Stimulated activated effector memory CD8-positive, alpha-beta T cell treated with anti-CD3 and anti-CD28 coated beads, Interleukin-12 subunit alpha, Interleukin-12 subunit beta, amount 100 ng/mL, for 72 hours (primary cell): ENCODE measurements at regions not wholly inside any gene's neighbourhood (a gene's known extent, or its start where the extent isn't known, plus 50 kb on each side); places are given as distances from the start of the nearest gene placed in this dataset.
"Not testable (repeated sequence)": the region's sequence is repeated elsewhere in the genome, so short reads cannot be mapped to it uniquely, and the experiment has no call there.

ENCODE experiments used
- ATAC-seq: fragments of 150-1000 bp; cut with Tn5 transposase; 2 replicates; pipeline ENCODE4 v1.10.0; 2021
- DNase-seq, 2 donors: peaks; one replicate each; pipeline ENCODE4 v3.0.0; 2021 to 2022; ENCODE audit warnings: low spot score in 2 of 2
- H3K27ac Mint-ChIP-seq: one replicate; pipeline ENCODE4 v1.8.0; 2022; ENCODE audit warnings: mild to moderate bottlenecking, mixed read lengths
- H3K36me3 Mint-ChIP-seq: one replicate; pipeline ENCODE4 v1.8.0; 2022; ENCODE audit warnings: mild to moderate bottlenecking, mixed read lengths
- H3K4me1 Mint-ChIP-seq: one replicate; pipeline ENCODE4 v1.8.0; 2022; ENCODE audit warnings: mixed read lengths
- H3K4me3 Mint-ChIP-seq: one replicate; pipeline ENCODE4 v1.8.0; 2022; ENCODE audit warnings: mild to moderate bottlenecking, mixed read lengths
- H3K9me3 Mint-ChIP-seq: one replicate; pipeline ENCODE4 v1.8.0; 2022; ENCODE audit warnings: mixed read lengths

DNA sequence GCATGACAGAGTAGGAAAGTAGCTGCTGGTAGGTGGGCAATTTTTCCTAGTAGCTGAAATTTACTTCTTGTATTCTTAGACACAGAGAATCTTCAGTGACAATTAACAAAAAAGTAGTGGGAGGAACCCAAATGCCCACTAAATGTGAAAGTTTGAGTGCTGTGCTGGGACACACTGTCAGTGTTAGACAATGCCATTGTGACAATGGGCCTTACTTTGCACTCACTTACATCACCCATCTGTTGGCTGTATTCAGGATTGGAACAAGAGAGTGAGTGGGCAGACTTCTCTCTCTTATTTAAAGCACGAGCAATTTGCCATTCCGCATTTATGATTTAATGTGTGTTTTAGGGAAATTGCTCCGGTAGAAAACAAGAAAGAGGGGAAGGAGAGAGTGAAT lies 662.5 kb downstream of the CBLN4 start:
- Mint-ChIP-seq H3K9me3 (peaks cover 21% of the 10 kb centered on the region), H3K36me3 (no peaks in the 10 kb centered on the region), H3K4me1 (no peaks in the 10 kb centered on the region), H3K4me3 (no peak overlapping the region), H3K27ac (no peak overlapping the region)
- no peak for DNase-seq
- no peak for ATAC-seq

DNA sequence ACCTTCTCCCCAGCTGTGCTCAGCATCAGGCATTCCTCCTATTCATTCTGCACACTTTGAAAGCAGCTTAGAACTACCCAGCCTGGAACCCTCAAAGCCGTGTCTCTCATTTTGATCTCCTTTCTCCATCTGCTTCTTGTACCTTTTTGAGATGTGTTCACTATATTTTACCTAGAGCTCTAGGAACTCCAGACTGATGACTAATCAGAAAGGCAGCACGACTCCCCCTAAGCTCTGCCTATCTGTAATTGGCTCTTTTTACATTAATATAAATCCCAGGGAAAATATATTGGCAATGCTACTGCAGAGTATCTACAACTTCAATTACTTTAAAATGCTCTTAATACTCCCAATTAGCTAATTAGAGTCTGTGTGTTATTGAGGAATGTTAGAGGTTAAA lies 671.5 kb downstream of the CBLN4 start:
- H3K27ac Mint-ChIP-seq = no peak overlapping the region
- no peak for ATAC-seq
- peaks cover 8% of the 10 kb centered on the region for H3K9me3 Mint-ChIP-seq
- H3K4me1 Mint-ChIP-seq = no peaks in the 10 kb centered on the region
- H3K4me3 Mint-ChIP-seq = no peak overlapping the region
- DNase-seq = no peak
- H3K36me3 Mint-ChIP-seq = no peaks in the 10 kb centered on the region

DNA sequence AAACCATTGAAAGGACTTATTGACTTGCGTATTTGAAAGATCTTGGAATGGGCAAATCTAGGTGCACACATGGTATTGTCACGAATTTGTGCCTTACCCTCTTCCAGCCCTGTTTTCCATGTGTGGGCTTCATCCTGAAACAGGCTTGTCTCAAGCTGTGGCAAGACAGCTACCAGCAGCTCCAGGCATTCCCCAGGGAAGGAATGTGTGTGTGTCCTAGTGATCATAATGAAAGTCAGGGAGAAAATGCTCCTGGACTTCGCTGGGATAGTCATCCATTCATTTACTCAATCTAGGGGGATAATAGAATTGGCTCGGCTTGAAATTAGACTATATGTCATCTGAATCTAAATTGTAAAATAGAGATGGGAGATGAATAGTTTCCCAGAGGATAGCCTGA lies 676.2 kb downstream of the CBLN4 start:
- H3K4me1 Mint-ChIP-seq = no peaks in the 10 kb centered on the region
- DNase-seq (no peak), ATAC-seq (no peak)
- H3K4me3 Mint-ChIP-seq = no peak overlapping the region
- H3K9me3 Mint-ChIP-seq = peaks cover 11% of the 10 kb centered on the region
- H3K36me3 Mint-ChIP-seq = no peaks in the 10 kb centered on the region
- H3K27ac Mint-ChIP-seq = no peak overlapping the region

DNA sequence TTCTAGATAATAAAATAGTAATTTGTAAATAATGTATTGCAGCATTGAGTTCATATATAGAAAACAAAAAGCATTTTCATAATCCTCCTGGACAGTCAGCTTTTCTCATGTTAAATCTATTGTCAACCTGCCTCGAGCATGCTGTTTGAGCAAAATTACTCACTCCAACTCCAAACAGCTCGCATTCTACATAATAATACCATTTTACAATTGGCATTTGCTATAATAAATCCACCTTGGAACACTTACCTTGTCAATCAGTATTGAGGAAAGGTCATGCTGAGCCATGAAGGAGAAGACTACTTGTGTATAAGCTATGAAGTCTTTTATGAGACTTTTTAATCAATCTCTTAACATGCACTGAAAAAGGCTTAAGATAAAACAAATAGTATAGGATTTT lies 682.6 kb downstream of the CBLN4 start:
- Mint-ChIP-seq H3K9me3 (peaks cover 9% of the 10 kb centered on the region), H3K27ac (no peak overlapping the region), H3K36me3 (no peaks in the 10 kb centered on the region), H3K4me1 (no peaks in the 10 kb centered on the region), H3K4me3 (no peak overlapping the region)
- ATAC-seq (no peak), DNase-seq (no peak)

DNA sequence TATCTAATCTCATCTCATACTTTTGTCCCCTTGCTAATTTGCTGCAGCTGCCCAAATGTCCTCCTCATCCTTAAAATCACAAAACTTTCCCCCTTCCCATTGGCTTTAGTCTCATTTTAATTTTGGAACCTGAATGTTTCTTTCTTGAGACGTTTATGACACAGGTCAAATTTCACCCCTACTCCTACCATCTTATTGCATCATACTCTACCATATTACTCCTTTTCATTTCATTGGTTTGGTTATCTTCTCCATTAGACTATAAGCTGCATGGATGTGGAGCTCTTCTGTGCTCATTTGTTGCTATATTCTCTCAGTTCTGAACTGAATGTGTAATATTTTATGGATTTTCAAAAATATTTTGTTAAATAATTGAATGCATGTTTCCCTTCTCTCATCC lies 688.6 kb downstream of the CBLN4 start:
- DNase-seq (no peak), ATAC-seq (no peak)
- H3K9me3 Mint-ChIP-seq = peaks cover 13% of the 10 kb centered on the region
- H3K4me3 Mint-ChIP-seq = no peak overlapping the region
- H3K4me1 Mint-ChIP-seq = no peaks in the 10 kb centered on the region
- H3K36me3 Mint-ChIP-seq = no peaks in the 10 kb centered on the region
- no peak overlapping the region for H3K27ac Mint-ChIP-seq

DNA sequence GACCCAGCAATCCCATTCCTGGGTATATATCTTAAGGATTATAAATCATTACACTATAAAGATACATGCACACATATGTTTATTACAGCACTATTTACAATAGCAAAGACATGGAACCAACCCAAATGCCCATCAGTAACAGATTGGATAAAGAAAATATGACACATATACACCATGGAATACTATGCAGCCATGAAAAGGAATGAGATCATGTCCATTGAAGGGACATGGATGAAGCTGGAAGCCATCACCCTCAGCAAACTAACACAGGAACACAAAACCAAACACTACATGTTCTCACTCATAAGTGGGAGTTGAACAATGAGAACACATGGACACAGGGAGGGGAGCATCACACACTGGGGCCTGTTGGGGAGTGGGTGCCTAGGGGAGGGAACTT lies 694.5 kb downstream of the CBLN4 start:
- peaks cover 17% of the 10 kb centered on the region for H3K9me3 Mint-ChIP-seq
- ATAC-seq, H3K36me3 Mint-ChIP-seq, H3K4me1 Mint-ChIP-seq, DNase-seq, H3K4me3 Mint-ChIP-seq, H3K27ac Mint-ChIP-seq: not testable (repeated sequence)

DNA sequence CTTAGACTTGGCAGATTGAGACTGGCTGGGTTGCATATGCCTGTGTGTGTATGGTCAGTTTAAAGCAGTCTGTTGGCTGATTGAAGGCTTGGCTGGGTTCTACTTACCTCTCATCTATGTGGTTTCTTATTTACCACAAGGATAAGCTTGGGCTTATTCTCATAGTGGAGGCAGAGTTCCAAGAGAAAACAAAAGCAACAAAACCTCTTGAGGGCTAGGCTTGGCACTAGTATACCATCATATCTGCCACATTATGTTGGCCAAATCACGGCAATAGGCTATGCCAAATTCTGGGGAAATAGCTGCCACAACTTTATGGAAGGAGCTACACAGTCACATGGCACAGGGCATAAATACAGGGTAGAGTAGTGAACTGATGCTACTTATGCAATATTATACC lies 714.1 kb downstream of the CBLN4 start:
- ATAC-seq (no peak), DNase-seq (no peak)
- no peak overlapping the region for H3K27ac Mint-ChIP-seq
- H3K4me3 Mint-ChIP-seq = no peak overlapping the region
- H3K9me3 Mint-ChIP-seq = peaks cover 7% of the 10 kb centered on the region
- H3K36me3 Mint-ChIP-seq = no peaks in the 10 kb centered on the region
- no peaks in the 10 kb centered on the region for H3K4me1 Mint-ChIP-seq

DNA sequence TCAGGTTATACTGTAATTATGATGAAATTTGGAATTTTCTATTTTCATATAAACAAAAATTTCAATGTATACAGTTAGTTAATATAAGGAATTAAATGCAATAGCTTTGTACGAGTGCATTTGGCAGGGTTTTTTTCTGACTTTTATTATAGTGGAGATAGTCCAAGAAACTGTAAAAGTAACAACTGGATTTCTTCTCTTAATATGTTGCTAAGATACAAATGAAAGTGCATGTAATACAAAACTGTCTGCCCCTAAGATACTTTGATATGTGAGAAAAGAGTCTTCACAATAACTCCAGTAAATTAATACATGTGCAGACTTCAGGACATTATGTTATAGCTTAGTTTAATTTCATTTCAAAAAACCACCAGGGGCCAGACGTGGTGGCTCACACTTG lies 721.4 kb downstream of the CBLN4 start:
- DNase-seq (no peak), ATAC-seq (no peak)
- Mint-ChIP-seq H3K4me3 (no peak overlapping the region), H3K27ac (no peak overlapping the region), H3K9me3 (peaks cover 20% of the 10 kb centered on the region), H3K4me1 (no peaks in the 10 kb centered on the region), H3K36me3 (no peaks in the 10 kb centered on the region)

DNA sequence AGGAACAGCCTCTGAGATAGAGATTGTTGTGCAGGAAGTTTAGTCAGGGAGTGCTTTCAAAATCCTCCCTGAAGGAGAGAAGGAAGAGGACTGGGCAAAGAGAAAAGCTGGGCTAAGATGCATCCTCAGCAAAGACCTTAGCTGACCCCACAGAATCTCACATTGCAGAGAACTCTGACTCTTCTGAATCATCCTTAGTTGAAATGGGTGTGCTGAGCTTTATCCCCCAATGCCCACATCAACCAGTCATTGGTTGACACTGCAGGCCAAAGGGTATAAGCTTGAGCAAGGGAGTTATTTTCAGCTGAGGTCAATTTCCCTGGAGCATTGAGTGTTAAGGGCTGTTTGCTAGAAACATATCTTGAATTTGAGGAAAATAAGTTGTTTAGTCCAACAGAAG lies 732.2 kb downstream of the CBLN4 start:
- no peak overlapping the region for H3K27ac Mint-ChIP-seq
- H3K36me3 Mint-ChIP-seq = no peaks in the 10 kb centered on the region
- DNase-seq (no peak), ATAC-seq (no peak)
- H3K9me3 Mint-ChIP-seq = peaks cover 16% of the 10 kb centered on the region
- H3K4me3 Mint-ChIP-seq = no peak overlapping the region
- H3K4me1 Mint-ChIP-seq = no peaks in the 10 kb centered on the region

DNA sequence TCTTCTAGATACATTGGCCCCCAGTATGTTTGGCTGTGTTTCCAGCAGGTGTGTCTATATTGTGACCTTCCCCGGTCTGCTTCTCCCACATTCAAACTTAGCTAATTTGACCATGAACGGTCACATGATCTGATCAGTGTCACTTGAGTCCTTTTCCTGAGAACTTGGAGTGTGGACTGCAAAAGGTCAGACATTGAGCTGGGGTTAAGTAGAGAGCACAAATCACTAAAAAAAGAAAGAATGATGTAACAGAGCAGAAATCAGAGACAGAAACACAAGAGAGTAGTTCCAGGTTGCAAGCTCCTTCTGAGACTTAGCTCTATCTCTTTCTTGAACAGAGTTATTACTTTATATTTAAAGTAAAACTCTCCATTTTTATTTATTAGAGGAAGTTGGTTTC lies 733.9 kb downstream of the CBLN4 start:
- no peak overlapping the region for H3K4me3 Mint-ChIP-seq
- DNase-seq = no peak
- no peak for ATAC-seq
- no peaks in the 10 kb centered on the region for H3K36me3 Mint-ChIP-seq
- no peaks in the 10 kb centered on the region for H3K4me1 Mint-ChIP-seq
- H3K9me3 Mint-ChIP-seq = peaks cover 19% of the 10 kb centered on the region
- no peak overlapping the region for H3K27ac Mint-ChIP-seq

DNA sequence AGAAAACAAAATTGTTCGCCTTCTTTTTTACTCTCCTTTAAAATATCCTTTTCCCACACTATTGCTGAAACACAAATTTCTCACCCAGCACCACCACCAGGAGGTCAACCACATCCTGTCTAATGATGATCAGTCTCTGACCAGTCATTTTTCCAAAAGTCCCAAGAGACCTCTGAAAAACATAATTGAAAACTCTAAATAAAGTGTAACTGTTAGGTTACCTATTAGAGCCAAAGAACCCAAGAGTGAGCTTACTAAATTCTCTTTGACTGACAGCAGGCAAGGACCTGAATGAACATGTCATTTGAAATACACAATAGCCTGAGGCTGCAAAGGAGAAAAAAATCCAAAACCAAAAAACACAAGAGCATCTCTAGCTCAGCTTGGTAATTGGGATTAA lies 735.4 kb downstream of the CBLN4 start:
- no peak for DNase-seq
- Mint-ChIP-seq H3K36me3 (no peaks in the 10 kb centered on the region), H3K4me3 (no peak overlapping the region), H3K4me1 (no peaks in the 10 kb centered on the region), H3K27ac (no peak overlapping the region), H3K9me3 (peaks cover 21% of the 10 kb centered on the region)
- ATAC-seq = no peak

DNA sequence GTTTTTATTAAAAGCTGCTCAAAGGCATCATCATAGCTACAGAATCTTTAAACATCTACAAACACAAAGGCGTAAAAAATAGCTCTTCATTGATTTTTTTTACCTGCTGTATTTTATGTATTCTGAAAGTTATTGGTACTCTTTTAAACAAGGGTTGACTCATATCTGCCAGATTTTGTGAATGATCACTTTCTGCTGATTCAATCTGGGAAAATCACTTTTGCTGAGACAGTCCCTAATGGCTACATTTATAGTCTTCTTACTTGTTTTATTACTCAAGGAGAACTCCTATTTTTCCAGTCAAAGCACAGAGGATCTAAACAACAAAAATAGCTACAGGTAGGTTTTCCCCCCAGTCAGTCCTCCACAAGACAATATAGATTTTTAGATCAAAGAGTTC lies 739.0 kb downstream of the CBLN4 start:
- H3K9me3 Mint-ChIP-seq = peaks cover 18% of the 10 kb centered on the region
- ATAC-seq = no peak
- no peak overlapping the region for H3K4me3 Mint-ChIP-seq
- no peaks in the 10 kb centered on the region for H3K36me3 Mint-ChIP-seq
- H3K4me1 Mint-ChIP-seq = no peaks in the 10 kb centered on the region
- H3K27ac Mint-ChIP-seq = no peak overlapping the region
- no peak for DNase-seq

DNA sequence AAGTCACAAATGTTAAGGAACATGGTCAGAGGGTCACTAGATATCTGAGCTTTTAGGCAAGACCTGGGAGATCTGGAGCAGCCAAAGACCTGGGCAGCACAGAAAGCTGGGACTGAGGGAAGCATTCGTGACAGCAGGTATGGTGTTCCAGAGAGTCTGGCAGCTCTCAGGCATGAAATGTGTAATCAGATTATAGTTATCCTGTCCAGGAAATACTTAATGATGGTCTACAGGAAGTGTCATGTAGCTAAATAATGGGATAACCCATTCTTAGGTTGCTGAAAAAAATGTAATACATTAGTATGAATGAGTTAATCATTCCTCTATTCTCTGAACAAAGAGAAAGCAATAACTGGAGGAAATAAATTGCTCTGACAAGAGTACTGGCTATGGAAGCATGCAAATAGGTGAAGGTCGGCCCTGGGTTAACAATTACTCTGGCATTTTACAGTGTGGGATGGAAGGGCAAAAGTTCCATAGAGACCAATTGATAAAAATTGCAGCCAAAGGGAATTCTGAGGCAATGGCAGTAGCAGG lies 740.5 kb downstream of the CBLN4 start:
- no peaks in the 10 kb centered on the region for H3K36me3 Mint-ChIP-seq
- ATAC-seq = no peak
- no peak for DNase-seq
- no peak overlapping the region for H3K4me3 Mint-ChIP-seq
- H3K9me3 Mint-ChIP-seq = peaks cover 16% of the 10 kb centered on the region
- H3K27ac Mint-ChIP-seq = no peak overlapping the region
- no peaks in the 10 kb centered on the region for H3K4me1 Mint-ChIP-seq

DNA sequence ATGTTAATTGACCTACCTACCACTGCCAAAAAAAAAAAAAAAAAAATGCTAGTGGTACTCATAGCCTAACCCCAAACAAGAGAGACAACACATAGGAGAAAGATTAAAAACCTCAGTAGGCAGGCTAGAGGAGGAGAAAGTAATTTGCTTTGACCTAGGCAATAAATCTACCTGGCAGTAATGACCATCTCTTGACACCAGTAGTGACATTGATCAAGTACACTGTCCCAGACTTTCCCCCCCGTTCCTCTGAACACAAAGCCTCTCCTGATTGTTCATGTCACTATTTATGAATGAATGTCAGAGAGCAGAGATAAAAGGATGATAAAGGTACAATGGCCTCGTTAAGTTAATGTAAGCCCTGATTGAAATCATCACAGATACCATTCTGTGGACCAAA lies 746.8 kb downstream of the CBLN4 start:
- no peak for ATAC-seq
- no peaks in the 10 kb centered on the region for H3K4me1 Mint-ChIP-seq
- no peak for DNase-seq
- H3K27ac Mint-ChIP-seq = no peak overlapping the region
- H3K9me3 Mint-ChIP-seq = peaks cover 19% of the 10 kb centered on the region
- no peaks in the 10 kb centered on the region for H3K36me3 Mint-ChIP-seq
- H3K4me3 Mint-ChIP-seq = no peak overlapping the region

DNA sequence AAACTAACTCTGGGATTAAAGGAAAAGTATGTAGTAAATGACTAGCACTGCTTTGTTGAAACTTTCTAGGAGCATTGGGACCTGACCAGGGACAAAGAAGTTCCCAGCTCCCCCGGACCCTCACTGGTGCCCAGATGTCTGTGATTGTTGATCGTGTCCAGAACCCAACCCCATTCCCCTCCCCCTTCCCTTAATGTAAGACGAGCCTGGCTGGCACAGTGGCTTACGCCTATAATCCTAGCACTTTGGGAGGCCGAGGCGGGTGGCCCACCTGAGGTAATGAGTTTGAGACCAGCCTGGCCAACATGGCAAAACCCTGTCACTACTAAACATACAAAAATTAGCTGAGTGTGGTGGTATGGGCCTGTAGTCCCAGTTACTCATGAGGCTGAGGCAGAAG lies 750.3 kb downstream of the CBLN4 start:
- H3K4me3 Mint-ChIP-seq = no peak overlapping the region
- no peak for ATAC-seq
- no peak overlapping the region for H3K27ac Mint-ChIP-seq
- peaks cover 12% of the 10 kb centered on the region for H3K9me3 Mint-ChIP-seq
- H3K36me3 Mint-ChIP-seq = no peaks in the 10 kb centered on the region
- no peak for DNase-seq
- no peaks in the 10 kb centered on the region for H3K4me1 Mint-ChIP-seq

DNA sequence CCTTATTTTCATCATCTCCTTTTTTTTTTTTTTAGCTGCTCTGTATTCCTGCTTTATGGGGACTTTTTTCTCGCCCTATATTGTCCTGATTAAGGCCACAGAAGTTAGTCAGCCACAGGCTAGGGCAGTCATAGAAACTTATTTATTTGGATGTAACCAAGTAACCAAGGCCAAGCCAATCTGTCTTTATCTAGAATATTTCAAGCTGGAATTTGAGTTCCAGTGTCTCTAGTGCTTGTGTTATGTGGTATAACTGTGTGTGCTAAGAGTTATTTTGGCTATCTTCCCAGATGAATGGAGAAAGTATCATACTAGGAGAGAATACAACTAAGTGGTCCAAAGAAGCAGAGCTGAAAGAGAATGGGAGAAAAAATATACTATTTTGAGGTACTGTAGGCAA lies 751.5 kb downstream of the CBLN4 start:
- H3K4me1 Mint-ChIP-seq = no peaks in the 10 kb centered on the region
- H3K9me3 Mint-ChIP-seq = peaks cover 14% of the 10 kb centered on the region
- H3K36me3 Mint-ChIP-seq = no peaks in the 10 kb centered on the region
- no peak overlapping the region for H3K4me3 Mint-ChIP-seq
- DNase-seq (no peak), ATAC-seq (no peak)
- H3K27ac Mint-ChIP-seq = no peak overlapping the region

DNA sequence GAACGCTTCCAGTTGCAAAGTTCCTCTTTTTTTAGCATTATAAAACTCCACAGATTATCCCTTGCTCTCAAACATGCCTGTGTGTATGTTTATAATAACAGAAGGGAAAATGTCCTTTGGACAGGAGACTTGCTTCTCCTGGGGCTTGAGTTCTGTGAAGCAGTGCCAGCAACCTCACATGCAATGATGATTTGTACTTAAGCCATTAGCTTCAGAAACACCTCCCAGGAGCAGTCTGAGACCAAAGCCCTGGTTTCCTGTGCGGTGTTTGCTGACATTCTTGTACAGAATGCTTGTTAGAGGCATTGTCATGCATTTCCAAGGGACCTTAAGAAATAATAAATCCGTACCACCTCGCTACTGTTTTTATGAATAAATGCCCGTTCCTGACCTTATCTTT lies 752.8 kb downstream of the CBLN4 start:
- H3K36me3 Mint-ChIP-seq = no peaks in the 10 kb centered on the region
- H3K9me3 Mint-ChIP-seq = peaks cover 11% of the 10 kb centered on the region
- H3K4me3 Mint-ChIP-seq = no peak overlapping the region
- no peak overlapping the region for H3K27ac Mint-ChIP-seq
- H3K4me1 Mint-ChIP-seq = no peaks in the 10 kb centered on the region
- ATAC-seq (no peak), DNase-seq (no peak)
